NCI-H82 (cell line): ENCODE measurements at regions not wholly inside any gene's neighbourhood (a gene's known extent, or its start where the extent isn't known, plus 50 kb on each side); places are given as distances from the start of the nearest gene placed in this dataset.

ENCODE experiments used
- DNase-seq: peaks from one replicate; lab custom pipeline; 2025; lab: John Stamatoyannopoulos, UW

DNA sequence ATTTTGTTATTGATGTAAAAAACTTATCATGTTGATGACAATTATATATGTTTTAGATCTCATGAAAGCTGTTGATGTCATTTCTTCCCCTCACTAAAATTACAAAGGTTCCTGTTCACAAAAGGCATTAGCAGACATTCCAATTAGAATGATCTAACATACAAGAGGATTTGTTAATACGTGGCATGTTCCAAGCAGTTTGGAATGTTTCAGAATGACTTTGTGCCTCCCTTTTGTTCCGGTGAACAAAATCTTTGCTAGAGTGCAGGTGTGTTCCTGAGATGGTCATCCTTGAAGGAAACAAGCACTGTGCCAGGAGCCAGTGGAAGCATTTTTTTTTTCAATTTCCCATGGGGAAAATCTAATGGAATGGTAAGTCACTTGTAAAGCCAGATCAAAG lies 108.0 kb upstream of the KCTD3 start:
- no peak for DNase-seq

DNA sequence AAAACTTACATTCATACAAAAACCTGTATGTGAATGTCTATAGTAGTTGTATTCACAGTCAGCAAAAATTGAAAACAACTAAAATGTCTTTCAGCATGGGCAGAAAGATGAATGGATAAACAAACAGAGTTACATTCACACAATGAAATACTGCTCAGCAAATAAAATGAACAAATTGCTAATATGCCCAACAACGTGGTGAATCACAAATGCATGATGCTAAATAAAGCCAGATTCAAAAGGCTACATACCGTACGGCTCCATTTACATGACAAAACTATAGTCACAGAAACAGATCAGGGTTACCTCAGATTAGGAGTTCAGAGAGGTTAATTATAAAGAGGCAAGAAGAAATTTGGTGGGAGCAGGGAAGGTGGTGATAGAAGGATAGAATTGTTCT lies 100.7 kb upstream of the KCTD3 start:
- no peak for DNase-seq

- DNase-seq = no peak
These were observed 95.6 kb upstream of the KCTD3 start for GRCh38 chr1:215471463-215471862.

DNA sequence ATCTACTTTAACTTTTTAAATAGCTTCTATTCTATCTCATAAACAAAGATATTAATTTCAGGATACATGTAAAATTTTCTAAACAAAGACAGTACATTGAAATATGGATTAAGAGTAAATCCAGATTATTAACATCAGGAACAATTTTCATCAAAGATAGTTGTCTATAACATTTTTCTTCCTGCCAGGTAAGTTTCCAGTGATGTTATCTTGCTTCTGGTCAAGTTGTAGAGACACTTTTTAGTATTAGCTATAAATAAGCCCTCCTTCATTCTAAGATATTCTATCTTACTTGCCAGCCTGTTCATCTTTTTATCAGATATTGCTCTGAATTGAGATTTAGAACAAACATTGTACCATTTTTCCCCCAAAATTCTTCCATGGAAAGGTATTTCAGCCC lies 94.4 kb upstream of the KCTD3 start:
- DNase-seq = no peak

DNA sequence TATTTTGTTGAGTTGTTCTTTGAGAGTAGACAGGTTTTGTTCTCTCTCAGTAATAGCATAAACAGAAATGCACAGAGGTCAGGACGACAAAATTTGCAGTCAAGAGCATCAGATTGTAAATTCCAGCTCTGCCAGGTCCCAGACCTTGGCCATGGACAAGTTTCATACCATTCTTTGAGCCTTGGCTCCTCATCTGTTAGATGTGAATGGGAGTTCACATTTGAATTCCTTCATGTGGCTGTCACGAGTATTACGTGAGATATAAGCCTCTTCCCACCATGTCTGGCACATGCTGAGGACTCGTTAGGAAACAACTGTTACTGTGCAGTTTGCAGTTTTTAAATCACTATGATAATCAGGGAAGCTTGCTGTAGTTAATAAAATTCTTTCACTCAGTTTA lies 93.2 kb upstream of the KCTD3 start:
- DNase-seq = peak; percentile 58

DNA sequence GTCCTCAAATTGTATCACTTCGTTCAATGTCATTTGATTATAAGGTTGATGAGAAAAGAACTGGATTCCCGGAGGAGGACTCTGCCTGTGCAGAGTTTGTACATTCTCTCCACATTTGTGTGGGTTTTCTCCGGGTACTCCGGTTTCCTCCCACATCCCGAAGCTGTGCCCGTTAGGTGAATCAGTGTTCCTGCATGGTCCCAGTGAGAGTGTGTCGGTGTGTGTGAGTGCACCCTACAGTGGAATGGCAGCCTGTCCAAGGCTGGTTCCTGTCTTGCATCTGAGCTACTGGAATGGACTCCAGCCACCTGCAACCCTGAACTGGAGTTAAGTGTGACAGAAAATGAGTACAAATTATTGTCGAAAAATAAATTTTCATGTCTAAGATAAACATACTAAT lies 92.2 kb upstream of the KCTD3 start:
- DNase-seq = no peak

DNA sequence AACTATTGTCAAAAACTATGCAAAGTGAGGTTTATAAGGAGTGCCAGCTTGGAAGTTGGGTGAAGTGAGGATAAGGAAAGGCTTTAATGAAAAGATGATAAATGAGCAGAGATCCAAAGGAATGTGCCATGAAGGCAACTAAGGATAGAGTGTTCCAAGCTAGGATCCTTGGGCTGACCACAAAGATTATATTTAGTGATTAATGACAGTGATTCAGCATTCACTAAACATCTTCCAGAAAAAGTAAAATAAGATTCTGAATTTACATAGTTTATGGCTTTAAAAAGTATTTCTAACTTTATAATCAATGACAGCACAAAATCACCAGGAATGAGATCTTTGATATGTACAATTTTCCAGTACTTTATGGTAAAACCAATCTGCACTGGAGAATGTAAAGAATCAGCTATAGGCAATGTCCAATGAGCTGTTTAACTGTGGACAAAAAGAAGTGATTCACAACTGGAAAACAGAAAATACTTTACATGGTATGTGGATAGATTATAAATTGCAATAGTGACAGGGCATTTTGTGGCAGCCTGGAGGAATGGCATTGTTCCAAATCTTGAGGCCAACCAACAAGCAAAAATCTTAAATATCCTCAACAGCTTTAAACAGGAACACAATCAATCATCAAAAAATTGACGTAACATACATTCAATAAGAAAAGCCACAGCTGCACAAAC lies 91.2 kb upstream of the KCTD3 start:
- peak; percentile 48 for DNase-seq

DNA sequence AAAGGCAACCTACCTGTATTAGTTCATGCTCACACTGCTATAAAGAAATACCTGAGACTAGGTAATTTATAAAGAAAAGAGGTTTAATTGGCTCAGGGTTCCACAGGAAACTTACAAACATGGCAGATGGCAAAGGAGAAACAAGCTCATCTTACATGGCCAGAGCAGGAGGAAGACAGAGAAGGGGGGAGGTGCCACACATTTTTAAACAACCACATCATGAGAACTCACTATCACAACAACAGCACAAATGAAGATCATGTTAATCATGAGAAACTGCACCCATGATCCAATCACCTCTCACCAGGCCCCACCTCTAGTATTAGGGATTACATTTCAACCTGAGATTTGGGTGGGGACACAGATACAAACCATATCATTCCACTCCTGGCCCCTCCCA lies 90.6 kb upstream of the KCTD3 start:
- DNase-seq = peak; percentile 61

DNA sequence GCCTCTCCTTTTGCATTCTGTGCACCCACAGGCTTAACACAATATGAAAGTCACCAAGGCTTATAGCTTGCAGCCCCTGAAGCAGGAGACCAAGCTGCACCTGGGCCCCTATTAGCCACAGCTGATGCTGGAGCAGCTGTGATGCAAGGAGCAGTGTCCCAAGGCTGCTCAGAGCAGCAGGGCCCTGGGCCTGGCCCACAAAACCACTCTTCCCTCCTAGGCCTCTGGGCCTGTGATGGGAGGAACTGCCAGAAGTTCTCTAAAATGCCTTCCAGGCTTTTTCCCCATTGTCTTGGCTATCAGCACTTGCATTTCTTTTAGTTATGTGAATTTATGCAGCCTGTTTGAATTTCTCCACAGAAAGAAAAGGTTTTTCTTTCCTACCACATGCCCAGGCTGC lies 89.5 kb upstream of the KCTD3 start:
- DNase-seq = peak; percentile 36

- DNase-seq = no peak
These were observed 87.5 kb upstream of the KCTD3 start for GRCh38 chr1:215479567-215479966.

- DNase-seq = no peak
These were observed 85.0 kb upstream of the KCTD3 start for GRCh38 chr1:215482079-215482478.

DNA sequence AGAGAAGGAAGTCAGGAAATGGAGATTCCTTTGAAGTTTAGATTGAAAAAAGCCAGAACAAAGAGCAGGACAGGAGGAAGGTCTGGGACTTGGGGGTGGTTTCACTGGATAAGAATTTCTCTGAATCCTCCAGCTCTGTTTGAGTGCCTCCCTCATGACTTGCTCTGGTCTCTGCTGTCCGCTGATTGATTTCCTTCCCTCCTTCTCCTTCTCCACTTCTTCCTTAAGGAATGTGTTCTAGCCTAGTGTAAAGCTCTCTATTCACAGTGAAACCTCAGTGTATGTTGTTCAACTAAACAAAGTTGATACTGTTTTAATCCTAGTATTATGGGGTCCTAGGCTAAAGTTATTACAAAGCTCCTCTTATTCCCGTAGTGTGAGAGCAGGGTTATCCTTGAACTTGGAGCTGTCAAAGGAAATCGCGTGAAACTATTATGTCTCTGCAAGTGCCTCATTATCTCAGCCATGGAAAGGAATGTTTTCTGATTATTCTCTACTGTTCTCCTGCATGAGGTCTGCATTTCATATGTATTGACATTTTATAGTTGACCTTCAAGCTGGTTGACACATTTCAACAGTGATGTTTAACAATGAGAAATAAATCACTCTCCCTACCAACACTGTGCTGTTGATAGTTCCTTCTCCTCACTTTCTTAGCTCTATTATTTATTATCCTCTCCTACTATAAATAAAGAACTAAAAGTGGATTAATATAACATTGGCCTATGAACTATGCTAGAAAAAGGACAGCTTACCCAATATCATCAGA lies 82.7 kb upstream of the KCTD3 start:
- DNase-seq = no peak

DNA sequence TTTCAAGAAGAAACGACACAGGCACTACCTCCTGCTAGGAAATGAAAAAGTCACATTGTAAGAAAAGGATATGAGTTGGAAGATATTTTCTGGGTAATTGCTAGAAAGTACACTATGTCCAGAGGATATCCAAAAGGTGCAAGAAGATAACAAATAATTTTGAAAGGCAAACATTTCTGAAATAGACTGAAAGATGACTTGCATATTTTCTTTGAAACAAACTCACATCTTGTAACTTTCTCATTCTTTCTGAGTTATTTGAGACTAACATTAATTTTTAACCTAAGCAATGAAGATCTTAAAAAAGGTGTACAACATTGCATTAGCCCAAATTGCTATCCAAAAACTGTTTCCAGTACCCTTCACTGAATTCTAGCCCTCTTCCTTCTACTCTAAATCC lies 79.6 kb upstream of the KCTD3 start:
- DNase-seq = no peak

GRCh38 chr1:215488850-215489249 lies 78.3 kb upstream of the KCTD3 start:
- no peak for DNase-seq

DNA sequence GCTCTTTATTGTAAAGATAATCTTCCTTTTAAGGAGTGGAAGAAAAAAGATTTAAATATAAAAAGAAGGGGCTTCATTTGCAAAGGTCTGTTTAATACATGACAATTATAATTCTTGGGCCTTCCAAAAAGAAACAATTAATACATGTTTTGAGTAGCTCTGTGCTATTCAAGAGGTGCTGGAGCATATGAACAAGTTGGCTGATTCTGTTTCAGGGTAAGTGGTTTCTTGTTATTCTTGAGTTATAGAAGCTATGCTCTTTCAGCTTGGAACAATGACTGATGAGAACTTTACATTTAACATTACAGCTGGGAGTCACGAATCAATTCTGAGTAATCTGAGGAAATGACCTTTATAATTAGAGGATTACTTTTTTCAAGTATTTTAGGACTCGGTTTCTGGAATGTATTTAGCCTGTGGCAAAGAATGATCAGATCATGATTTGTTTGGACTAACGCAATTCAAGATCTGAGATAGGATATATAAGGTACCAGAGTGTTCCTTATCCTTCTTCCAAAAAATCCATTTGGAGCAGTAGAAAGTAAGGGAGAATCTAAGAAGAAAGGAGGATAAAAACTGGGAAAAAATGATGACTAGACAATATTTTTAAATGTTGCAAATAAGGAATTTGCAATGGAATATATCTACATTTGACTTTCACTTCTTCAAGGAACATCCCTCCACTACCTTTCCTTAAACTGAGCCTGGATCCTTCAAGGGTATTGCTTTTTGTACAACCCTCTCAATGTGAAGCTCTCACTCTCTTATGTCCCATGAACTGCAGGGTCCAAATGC lies 77.1 kb upstream of the KCTD3 start:
- DNase-seq = no peak

GRCh38 chr1:215497528-215497927 lies 69.6 kb upstream of the KCTD3 start:
- DNase-seq = peak; percentile 67

GRCh38 chr1:215501496-215501895 lies 65.6 kb upstream of the KCTD3 start:
- no peak for DNase-seq

DNA sequence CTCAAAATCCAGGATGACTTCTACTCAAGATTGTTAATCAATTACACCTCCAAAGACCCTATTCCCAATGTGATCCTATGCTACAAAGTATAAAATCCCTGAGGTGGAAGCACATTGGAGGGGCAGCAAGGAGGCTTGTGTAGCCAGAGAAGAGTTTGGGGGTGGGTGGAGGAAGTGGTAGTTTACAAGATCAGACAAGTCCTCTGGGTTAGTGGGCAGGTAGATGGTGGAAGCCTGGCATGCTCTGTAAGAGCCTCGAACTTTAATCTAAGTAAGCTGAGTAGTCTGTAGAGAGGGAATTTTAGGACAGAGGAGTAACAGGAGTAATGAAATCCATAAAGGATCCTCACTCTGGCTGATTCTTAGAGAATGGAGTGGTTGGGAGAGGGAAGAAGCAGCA lies 65.0 kb upstream of the KCTD3 start:
- no peak for DNase-seq

- no peak for DNase-seq
These were observed 60.0 kb upstream of the KCTD3 start for GRCh38 chr1:215507119-215507518.

DNA sequence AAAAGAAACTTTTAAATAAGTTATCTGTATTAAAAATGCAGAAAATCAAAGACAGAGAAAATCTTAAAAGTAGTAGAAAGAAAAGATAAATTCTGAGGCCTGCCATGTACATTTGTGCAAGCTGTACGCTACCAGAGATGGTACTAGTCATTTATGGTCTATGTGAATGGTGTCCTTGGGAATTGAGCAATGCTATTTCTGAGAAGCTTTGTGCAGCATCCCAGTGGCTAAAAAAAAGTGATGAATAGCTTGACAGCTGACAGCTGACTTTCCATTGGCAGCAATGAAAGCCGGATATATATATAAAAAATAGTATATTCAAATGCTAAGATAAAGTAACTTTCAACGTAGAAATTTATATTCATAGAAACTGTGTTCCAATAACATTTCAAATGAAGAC lies 58.8 kb upstream of the KCTD3 start:
- no peak for DNase-seq
